ENCODE measurements at regions not wholly inside any gene's neighbourhood (a gene's known extent, or its start where the extent isn't known, plus 50 kb on each side); places are given as distances from the start of the nearest gene placed in this dataset.

DNA sequence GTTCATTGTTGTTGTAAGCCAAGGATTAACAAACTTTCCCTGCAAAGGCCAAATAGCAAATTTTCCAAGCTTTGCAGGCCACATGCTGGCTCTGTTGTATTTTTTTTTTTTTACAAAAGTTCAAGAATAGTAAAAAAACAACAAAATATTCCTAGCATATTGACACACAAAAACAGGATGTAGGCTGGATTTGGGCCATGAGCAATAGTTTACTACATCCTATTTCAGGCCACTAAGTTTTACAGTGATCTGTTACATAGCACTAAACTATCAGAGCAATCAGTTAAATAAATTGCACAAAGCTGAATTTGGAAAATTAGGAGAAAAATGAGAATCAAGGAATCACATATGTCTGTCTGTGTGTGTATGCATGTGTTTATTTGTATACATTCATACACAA is 491.8 kb upstream of the GHITM start:
- Mint-ChIP-seq H3K36me3 (ENCODE audit: unreplicated experiment) (no peaks in the 10 kb centered on the region), H3K27ac (ENCODE audit: unreplicated experiment) (peak overlapping the region; percentile 53), H3K27me3 (ENCODE audit: unreplicated experiment) (peaks cover 5% of the 10 kb centered on the region), H3K9me3 (ENCODE audit: unreplicated experiment) (peaks cover 6% of the 10 kb centered on the region), H3K4me1 (ENCODE audit: low read depth, unreplicated experiment) (peaks cover 17% of the 10 kb centered on the region), H3K4me3 (ENCODE audit: unreplicated experiment) (no peak overlapping the region)
- DNase-seq, result no peak
- TF ChIP-seq, protein P1, sequence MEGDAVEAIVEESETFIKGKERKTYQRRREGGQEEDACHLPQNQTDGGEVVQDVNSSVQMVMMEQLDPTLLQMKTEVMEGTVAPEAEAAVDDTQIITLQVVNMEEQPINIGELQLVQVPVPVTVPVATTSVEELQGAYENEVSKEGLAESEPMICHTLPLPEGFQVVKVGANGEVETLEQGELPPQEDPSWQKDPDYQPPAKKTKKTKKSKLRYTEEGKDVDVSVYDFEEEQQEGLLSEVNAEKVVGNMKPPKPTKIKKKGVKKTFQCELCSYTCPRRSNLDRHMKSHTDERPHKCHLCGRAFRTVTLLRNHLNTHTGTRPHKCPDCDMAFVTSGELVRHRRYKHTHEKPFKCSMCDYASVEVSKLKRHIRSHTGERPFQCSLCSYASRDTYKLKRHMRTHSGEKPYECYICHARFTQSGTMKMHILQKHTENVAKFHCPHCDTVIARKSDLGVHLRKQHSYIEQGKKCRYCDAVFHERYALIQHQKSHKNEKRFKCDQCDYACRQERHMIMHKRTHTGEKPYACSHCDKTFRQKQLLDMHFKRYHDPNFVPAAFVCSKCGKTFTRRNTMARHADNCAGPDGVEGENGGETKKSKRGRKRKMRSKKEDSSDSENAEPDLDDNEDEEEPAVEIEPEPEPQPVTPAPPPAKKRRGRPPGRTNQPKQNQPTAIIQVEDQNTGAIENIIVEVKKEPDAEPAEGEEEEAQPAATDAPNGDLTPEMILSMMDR (IDR thresholded peaks at IDR 0.05; ENCODE audit: partially characterized antibody, unreplicated experiment), result no peak

DNA sequence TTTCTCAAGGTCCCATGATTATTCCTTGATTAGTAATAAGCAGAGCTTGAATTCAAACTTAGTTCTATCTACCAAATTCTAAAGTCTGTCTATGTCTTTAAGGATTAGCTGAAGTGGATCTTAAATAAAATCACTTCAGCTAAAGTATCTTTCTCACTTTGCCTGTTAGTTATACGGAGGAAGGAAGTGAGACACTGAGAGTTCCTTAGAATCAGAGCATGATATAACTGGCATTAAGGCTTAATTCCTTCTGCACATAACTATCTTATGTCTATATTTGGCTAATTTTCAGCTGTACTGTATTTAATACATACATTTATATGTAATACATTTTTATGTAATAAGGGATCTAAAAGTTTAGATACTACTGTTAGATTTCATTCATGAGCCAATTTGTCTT is 491.1 kb upstream of the GHITM start:
- H3K4me3 Mint-ChIP-seq (ENCODE audit: unreplicated experiment), result no peak overlapping the region
- no peak for DNase-seq
- no peak overlapping the region for H3K27ac Mint-ChIP-seq (ENCODE audit: unreplicated experiment)
- H3K9me3 Mint-ChIP-seq (ENCODE audit: unreplicated experiment), result peaks cover 6% of the 10 kb centered on the region
- no peaks in the 10 kb centered on the region for H3K36me3 Mint-ChIP-seq (ENCODE audit: unreplicated experiment)
- H3K4me1 Mint-ChIP-seq (ENCODE audit: low read depth, unreplicated experiment), result peaks cover 15% of the 10 kb centered on the region
- peaks cover 5% of the 10 kb centered on the region for H3K27me3 Mint-ChIP-seq (ENCODE audit: unreplicated experiment)
- TF ChIP-seq, protein P1 (IDR thresholded peaks at IDR 0.05; ENCODE audit: partially characterized antibody, unreplicated experiment), result no peak

DNA sequence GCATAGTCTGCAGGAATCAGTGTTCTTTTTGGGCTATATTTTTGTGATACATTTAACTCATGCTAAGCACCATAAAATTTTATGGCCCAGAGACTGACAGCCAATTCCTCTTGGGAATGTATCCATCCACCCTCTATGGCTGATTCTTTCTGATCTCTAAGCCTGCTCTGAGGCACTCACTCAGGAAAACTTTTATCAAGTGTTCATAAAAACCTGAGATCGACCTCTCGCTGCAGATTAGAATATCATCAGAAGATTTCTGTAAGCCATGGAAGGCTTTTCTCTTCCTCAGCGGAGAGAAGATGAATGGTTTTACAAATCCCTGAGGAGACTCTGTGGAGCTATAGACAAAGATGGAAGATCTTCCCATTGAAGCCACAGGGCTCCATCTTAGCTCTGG is 489.8 kb upstream of the GHITM start:
- no peak for DNase-seq
- Mint-ChIP-seq H3K4me3 (ENCODE audit: unreplicated experiment) (no peak overlapping the region), H3K9me3 (ENCODE audit: unreplicated experiment) (peaks cover 6% of the 10 kb centered on the region), H3K27ac (ENCODE audit: unreplicated experiment) (no peak overlapping the region), H3K36me3 (ENCODE audit: unreplicated experiment) (no peaks in the 10 kb centered on the region), H3K27me3 (ENCODE audit: unreplicated experiment) (peaks cover 5% of the 10 kb centered on the region), H3K4me1 (ENCODE audit: low read depth, unreplicated experiment) (peaks cover 15% of the 10 kb centered on the region)
- TF ChIP-seq, protein P1 (IDR thresholded peaks at IDR 0.05; ENCODE audit: partially characterized antibody, unreplicated experiment), result no peak

DNA sequence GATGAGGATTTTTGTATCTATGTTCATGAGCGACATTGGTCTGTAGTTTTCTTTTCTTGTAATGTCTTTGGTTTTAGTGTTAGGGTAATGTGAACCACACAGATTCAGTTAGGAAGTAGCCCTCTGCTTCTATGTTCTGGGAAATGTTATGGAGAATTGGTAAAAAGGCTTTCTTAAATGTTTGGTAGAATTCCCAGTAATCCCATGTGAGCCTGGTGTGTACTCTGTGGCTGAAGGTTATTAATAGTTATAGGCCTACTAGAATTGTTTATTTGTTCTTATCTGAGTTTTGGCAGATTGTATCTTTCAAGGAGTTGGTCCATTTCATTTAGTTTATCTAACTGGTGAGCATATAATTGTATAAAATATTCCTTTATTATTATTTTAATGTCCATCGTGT is 484.6 kb upstream of the GHITM start:
- Mint-ChIP-seq H3K27me3 (ENCODE audit: unreplicated experiment) (no peaks in the 10 kb centered on the region), H3K27ac (ENCODE audit: unreplicated experiment) (no peak overlapping the region), H3K4me1 (ENCODE audit: low read depth, unreplicated experiment) (no peaks in the 10 kb centered on the region), H3K36me3 (ENCODE audit: unreplicated experiment) (no peaks in the 10 kb centered on the region), H3K9me3 (ENCODE audit: unreplicated experiment) (no peaks in the 10 kb centered on the region), H3K4me3 (ENCODE audit: unreplicated experiment) (no peak overlapping the region)
- no peak for DNase-seq
- TF ChIP-seq, protein P1 (IDR thresholded peaks at IDR 0.05; ENCODE audit: partially characterized antibody, unreplicated experiment), result no peak

DNA sequence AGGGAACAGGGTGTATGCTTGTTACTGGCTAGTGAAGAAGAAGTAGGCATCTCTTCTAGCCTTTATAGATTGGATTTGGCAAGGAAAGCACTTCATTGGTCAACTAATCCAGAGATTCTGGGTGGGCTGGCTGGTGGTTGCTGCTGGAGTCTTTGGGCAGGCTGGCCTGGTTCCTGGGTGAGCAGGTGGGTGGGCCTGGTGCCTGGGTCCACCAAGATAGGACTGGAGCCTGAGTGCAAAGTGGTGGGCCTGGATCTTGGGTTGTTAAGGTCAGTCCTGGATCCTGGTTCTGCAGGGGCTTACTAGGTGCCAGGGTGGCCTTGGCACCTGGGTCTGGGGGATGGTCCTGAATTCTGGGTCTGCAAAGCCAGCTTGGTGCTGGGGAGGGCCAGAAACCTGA is 482.4 kb upstream of the GHITM start:
- Mint-ChIP-seq H3K27me3 (ENCODE audit: unreplicated experiment) (no peaks in the 10 kb centered on the region), H3K27ac (ENCODE audit: unreplicated experiment) (no peak overlapping the region), H3K9me3 (ENCODE audit: unreplicated experiment) (peaks cover 2% of the 10 kb centered on the region), H3K4me3 (ENCODE audit: unreplicated experiment) (no peak overlapping the region), H3K36me3 (ENCODE audit: unreplicated experiment) (no peaks in the 10 kb centered on the region), H3K4me1 (ENCODE audit: low read depth, unreplicated experiment) (no peaks in the 10 kb centered on the region)
- no peak for DNase-seq
- TF ChIP-seq, protein P1 (IDR thresholded peaks at IDR 0.05; ENCODE audit: partially characterized antibody, unreplicated experiment), result no peak

All from glutamatergic neuron (in vitro differentiated cells).